RKO (cell line): ENCODE measurements at regions not wholly inside any gene's neighbourhood (a gene's known extent, or its start where the extent isn't known, plus 50 kb on each side); places are given as distances from the start of the nearest gene placed in this dataset.

ENCODE experiments used
- DNase-seq: peaks from one replicate; pipeline ENCODE4 v3.0.0-alpha.2; 2016; ENCODE audit warnings: low spot score

- DNase-seq: no peak
These were observed 243.8 kb downstream of the CSNK1G3 start for GRCh38 chr5:123755653-123756317.

- DNase-seq: no peak
These were observed 242.9 kb downstream of the CSNK1G3 start for GRCh38 chr5:123754908-123755307.

DNA sequence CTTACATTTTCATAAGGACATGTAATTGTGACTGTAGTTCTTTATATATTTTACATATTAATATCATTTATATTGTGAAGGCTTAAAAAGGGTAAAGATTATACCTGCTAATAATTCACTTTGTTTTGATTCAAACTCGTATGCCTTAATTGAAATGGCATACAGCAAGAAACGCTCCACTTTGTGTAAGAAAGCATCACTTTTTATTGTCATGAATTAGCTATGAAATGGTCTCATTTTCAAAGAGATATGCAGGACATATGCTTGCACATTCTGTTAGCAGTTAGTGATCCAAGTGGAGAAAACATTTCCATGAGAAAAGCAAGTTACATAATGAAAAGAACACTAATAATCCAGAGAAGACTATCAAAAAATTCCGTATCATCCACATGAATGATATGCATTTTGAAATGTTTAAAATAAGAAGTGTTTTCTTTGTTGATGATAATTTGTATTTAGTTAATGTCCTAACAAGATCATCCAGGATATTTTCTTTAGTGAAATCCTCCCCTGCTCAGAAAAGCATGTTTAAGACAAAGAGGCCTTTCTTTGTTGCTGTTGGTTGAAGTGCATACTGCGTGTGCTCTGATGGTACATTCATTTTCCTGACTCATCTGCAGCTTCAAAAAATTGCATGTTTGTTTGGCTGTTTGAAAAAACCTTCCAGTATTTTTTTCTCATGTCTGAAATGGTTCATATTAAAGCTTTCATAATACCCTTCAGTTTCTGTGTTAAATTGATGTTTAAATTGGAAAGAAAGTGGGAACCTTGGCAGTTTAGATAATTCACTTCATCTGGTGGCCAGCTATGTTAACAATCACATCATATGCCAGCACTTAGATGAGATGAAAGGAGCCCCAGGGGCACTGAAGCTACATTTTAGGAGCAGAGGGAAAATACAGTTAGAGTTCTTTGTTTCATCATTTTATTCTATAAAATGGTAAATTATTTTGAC is 242.2 kb downstream of the CSNK1G3 start:
- DNase-seq: no peak

DNA sequence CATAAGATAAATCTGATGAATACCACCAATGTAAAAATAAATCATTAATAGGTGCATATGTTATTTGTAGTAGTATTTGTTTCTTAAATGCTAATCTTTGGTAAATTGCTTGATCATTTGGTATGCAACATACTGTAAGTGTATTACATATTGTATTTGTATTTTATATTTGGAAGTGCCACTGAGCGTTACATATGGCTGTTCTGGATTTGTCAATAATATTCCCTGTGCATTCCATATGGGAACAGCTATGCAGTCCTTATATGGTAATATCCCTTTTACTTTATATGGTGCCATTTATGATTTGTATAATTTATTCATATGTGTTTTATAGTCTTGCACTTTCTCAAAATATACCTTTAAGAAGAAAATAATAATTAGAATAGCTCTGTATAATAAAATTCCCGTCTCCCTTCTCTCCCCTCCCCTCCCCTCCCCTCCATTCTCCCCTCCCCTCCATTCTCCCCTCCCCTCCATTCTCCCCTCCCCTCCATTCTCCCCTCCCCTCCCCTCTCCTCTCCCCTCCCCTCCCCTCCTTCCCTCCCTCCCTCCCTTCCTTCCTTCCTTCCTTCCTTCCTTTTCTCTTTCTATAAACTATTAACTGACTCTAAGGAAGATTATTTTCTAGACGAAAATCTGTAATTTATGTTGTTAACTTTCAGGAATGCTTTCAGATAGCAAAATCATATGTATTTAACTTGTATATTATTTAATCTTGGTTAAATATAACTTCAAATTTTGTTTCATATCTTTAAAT is 241.4 kb downstream of the CSNK1G3 start:
- DNase-seq: no peak

DNA sequence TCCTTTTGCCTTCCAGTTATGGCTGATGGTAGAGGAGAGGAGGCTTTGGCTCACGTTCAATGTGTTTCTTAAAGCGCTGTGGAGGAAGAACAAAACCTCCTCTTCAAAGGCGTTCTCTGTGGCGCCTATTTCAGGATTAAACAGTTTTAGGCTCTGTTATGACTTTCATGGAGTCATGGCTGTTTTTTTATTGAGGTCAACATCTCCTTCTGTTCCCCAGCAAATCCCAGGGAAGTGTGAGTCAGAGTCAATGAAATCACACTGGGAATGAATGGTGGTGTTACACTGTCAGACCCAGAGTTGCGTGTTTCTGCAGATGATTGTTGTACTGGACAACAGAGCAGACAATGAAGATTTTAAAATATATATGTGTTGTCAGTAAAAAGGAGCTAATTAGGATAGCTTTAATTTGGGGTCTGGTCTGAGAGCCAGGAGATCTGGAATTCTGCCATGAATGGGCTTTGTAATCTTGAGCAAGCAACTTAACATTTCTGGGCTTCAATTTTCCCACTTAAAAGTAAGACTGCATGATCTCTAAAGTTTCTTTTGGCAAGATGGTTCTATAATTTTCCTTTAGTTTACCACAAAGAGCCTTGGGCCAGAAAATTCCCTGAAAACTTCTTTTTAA is 240.7 kb downstream of the CSNK1G3 start:
- peak; percentile 9 for DNase-seq

DNA sequence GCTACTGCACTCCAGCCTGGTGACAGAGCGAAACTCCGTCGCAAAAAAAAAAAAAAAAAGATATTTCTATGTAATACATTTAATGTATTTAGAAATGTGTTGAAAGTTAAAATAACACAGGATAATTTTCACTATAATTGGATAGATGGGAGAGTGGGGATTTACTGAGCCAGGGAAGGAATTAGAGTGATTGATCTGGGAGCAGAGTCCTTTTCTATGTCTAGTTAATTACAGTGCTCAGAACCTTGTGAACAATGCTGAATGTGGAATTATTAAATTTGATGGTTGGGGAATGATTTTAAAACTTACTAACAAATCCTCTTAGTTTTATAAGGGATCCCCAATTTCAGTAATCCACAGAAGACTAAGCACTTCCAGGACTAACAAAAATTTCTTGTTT is 239.7 kb downstream of the CSNK1G3 start:
- no peak for DNase-seq

DNA sequence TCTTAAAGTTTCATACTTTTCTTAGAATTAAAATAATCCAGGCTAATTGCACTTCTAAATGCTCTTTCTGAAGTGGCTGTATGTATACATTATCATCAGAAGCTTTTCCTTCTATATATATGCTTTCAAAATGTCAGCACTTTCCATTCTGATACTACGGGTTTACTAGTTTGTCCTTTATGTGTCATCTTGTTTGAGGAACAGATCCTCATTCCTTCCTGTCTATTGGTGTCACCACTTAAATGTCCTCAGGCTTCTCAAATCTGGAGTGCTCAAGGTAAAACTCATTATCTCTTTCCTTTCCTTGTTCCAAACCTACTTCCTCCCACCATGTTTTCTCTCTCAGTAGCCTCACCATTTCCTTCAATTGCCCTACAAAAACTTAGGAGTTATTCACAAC is 236.3 kb downstream of the CSNK1G3 start:
- no peak for DNase-seq

DNA sequence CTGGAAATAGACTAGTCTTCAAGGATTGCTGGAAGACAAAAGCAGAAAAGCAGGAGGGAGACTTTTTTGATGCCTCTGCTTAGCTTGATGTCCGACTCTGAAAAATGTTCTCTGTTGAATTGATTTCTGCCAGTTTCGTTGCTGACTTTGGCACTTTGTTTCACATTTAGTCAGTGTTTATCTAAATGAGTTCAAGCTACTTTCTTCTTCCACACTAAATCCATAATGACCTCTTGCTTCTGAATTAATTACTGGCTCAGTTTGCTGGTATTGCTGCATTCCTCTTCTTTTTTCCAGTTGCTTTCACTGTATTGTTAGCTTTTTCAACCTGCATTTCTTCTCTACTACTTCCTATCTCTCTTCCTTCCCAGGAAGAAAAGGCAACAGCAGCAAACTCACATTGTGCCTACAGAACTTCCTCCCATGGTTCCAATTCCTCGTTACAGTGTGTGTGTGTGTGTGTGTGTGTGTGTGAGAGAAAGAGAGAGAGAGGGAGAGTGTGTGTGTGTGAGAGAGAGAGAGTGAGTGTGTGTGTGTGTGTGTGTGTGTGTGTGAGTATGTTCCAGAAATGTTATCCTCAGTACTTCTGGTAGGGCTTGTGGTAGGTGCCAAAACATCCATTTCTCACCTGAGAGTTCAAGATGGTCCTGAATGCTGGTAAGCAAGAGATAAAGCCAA is 234.8 kb downstream of the CSNK1G3 start:
- DNase-seq: no peak

DNA sequence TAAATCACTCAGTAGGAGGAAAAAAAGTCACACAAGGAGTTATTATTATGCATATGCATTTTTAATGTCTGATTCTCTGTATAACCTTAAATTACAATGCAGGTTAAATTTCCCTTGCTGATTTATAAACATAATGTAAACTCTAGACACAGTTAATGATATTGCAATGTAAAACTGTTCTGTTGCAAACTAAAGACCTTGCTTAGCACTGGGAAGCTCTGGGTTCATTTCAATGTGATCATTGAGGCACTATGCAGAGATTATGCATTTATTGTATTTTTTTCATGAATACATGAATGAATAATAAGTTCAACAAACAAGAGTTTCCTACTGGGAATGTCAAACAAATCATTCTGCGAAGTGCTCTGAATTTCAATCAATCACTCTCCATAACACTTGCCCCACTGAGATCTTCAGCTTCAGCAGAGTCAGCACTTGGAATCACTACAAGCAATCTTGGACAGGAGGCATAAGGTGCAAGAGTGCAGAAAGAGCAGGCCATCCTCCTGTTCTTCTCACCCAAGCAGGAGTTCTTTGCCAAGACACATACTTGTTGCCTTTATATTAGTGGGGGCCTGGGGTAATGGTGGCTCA is 232.1 kb downstream of the CSNK1G3 start:
- no peak for DNase-seq

- no peak for DNase-seq
These were observed 223.4 kb downstream of the CSNK1G3 start for GRCh38 chr5:123735384-123735783.

DNA sequence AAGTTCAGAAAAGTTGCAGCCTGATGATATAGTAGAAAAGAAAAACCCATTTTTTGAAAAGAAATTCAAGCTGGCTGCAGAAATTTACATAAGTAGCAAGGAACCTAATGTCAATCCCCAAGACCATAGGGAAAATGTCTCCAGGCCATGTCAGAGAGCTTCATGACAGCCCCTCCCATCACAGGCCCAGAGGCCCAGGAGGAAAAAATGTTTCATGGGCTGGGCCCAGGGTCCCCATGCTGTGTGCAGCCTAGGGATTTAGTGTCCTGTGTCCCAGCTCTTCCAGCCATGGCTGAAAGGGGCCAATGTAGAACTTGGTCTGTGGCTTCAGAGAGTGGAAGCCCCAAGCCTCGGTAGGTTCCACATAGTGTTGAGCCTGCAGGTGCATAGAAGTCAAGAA is 220.3 kb downstream of the CSNK1G3 start:
- DNase-seq: no peak

GRCh38 chr5:123722451-123722850 is 210.5 kb downstream of the CSNK1G3 start:
- DNase-seq: no peak

DNA sequence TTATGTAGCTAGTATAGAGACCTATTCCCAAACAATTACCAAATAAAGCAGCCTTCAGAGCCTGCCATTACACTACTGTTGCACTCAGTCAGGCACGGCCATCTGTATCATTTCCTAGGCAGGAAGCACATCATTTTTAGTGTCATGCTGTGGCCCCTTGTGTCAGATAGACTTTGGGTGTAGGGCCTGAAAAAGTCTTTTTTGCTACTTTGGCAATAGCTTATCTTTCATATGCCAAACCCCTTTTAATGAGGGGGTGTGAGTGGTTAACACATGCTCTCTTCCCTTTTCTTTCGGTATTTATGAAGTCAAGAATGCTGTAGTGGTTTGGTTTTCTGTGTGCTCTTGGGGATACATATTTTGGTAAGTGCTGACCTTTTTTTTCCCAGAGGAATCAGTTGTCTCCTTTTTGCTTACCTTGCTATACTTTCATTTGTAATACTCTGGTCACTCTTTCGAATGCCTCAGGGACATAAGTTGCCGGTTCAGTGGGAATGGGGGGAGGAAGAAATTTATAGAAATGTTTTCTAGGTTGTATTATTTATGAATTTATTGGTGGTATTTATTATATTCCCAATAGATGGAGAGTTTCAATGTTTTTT is 209.8 kb downstream of the CSNK1G3 start:
- no peak for DNase-seq

- DNase-seq: peak; percentile 16
These were observed 209.0 kb downstream of the CSNK1G3 start for GRCh38 chr5:123720955-123721354.

DNA sequence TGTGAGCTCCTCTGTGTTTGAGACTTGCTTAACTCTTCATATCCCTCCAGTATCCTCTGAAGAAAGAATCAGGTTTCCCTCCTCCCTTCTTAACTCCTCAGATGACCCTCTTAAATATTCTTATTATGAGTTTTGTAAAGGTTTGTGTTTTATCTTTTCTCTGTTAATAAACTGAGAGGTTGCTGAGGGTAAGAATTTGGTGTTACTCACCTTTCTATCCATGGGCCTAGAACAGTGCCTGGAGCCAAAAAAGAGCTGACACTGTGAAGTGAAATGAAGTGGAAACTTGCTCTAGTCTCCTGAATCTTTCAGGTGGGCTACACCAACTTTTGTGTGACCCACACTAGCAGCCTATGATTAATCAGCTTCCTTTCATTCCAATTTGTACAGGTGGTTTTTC is 208.4 kb downstream of the CSNK1G3 start:
- DNase-seq: no peak

DNA sequence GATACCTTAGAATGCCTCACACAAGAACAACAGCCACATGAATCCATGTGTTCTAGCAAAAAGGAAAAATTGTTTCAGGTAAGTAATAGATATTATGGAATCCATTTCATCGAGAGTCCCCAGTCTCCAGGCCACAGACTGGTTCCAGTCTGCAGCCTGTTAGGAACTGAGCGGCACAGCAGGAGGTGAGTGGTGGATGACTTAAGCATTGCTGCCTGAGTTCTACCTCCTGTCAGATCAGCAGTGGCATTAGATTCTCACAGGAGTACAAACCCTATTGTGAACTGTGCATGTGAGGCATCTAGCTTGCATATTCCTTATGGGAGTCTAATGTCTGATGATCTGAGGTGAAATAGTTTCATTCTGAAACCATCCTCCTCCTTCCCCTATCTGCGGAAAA is 207.0 kb downstream of the CSNK1G3 start:
- no peak for DNase-seq

DNA sequence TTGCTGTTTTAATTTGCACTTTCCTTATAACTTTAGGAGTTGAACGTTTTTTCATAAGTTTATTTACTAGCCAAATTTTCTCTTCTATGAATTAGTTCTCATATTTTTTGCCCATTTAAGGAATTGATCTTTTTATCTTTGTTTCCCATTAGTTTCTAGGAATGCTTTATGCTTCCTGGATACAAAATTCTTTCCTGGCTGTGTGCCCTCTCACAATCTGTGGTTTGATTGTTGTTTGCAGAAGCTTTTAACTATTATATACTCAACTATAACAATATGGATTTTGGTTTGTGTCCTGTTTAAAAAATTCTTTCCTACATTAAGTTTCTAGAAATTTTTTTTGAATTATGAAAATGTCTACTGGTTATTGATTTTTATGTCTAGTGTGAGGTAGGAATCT is 206.3 kb downstream of the CSNK1G3 start:
- DNase-seq: no peak

DNA sequence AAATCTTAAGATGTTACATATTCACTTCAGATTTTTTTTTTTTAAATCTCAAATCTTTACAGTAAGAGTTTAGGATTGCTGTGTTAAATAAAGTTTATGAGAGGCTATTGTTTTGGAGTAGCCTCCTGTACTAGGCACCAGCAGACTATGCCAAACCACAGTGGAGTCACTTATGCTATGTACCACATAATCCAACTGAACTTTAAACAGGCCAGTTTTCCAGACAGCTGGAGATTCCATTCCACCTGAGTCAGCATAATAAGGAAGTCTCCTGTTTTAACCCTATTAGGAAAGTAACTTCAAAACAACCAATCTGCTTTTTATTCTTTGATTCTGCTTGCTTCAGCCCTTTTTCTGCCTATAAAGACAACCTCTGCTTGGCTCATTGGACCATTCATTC is 205.2 kb downstream of the CSNK1G3 start:
- DNase-seq: peak; percentile 23

DNA sequence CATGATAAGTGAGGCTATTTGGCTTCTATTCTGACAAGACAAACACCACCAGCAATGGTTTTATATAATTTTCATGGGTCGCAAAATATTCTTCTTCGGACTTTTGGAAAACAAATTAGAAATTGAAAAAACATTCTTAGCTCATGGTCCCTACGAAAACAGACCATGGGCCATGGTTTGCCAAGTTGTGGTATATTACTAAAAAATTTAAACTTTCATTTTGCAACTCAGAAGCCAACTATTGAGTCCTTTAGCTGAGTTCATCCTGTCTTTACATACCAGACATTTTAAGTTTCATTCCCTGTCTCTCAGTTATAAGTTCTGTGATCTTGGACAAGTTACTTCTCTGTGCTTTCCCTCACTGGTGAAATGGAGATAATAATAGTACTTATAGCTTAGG is 198.1 kb downstream of the CSNK1G3 start:
- DNase-seq: no peak

GRCh38 chr5:123709422-123709821 is 197.4 kb downstream of the CSNK1G3 start:
- no peak for DNase-seq
